ENCODE measurements at regions not wholly inside any gene's neighbourhood (a gene's known extent, or its start where the extent isn't known, plus 50 kb on each side); places are given as distances from the start of the nearest gene placed in this dataset.
A peak's percentile ranks its signal among the peaks of the same experiment; 100 is the strongest.

- 17 to 63% methylated on average over 10 of the region's 10 CpGs for WGBS, 2 donors
- H3K36me3 ChIP-seq = no peaks in the 10 kb centered on the region
- TF ChIP-seq CTCF (IDR thresholded peaks at IDR 0.05) (peak in 1 of 4 experiments; percentile 6), POLR2AphosphoS5 (IDR thresholded peaks at IDR 0.05) (no peak)
- H3K4me1 ChIP-seq = peaks cover 0 to 10% (median 8%) of the 10 kb centered on the region in 4 donors
- no peaks in the 10 kb centered on the region for H3K27me3 ChIP-seq
- intact Hi-C loops (cut with DNase I) = no loop called here
- H3K9me3 ChIP-seq = no peaks in the 10 kb centered on the region
- DNase-seq = no peak
- H3K27ac ChIP-seq = no peak overlapping the region
- no peak overlapping the region for H3K4me3 ChIP-seq
These were observed 71.6 kb downstream of the CD2 start for GRCh38 chr1:116825720-116826438.

GRCh38 chr1:116826818-116827606 is 72.8 kb downstream of the CD2 start:
- TF ChIP-seq CTCF (IDR thresholded peaks at IDR 0.05) = no peak
- TF ChIP-seq EP300 (IDR thresholded peaks at IDR 0.05) = no peak
- no peak for TF ChIP-seq POLR2A (IDR thresholded peaks at IDR 0.05)
- TF ChIP-seq POLR2AphosphoS5 (IDR thresholded peaks at IDR 0.05) = no peak
- Histone ChIP-seq H3K9me3 (no peaks in the 10 kb centered on the region), H3K27me3 (no peaks in the 10 kb centered on the region), H3K4me1 (peaks cover 0 to 10% (median 8%) of the 10 kb centered on the region in 4 donors), H3K4me3 (no peak overlapping the region), H3K27ac (no peak overlapping the region), H3K36me3 (no peaks in the 10 kb centered on the region)
- intact Hi-C loops (cut with DNase I) = no loop called here
- WGBS, 2 donors = 33 to 44% methylated on average over 9 of the region's 9 CpGs
- no peak for DNase-seq

- WGBS, 2 donors = 76 to 88% methylated on average over 2 of the region's 2 CpGs
- Histone ChIP-seq H3K9me3 (no peaks in the 10 kb centered on the region), H3K27me3 (no peaks in the 10 kb centered on the region), H3K27ac (no peak overlapping the region), H3K36me3 (no peaks in the 10 kb centered on the region), H3K4me3 (no peak overlapping the region), H3K4me1 (peaks cover 0 to 15% (median 8%) of the 10 kb centered on the region in 4 donors)
- no peak for TF ChIP-seq CTCF (IDR thresholded peaks at IDR 0.05)
- TF ChIP-seq POLR2AphosphoS5 (IDR thresholded peaks at IDR 0.05) = no peak
- TF ChIP-seq POLR2A (IDR thresholded peaks at IDR 0.05) = no peak
- no peak for TF ChIP-seq EP300 (IDR thresholded peaks at IDR 0.05)
- intact Hi-C loops (cut with DNase I) = no loop called here
- no peak for DNase-seq
These were observed 73.4 kb downstream of the CD2 start for GRCh38 chr1:116827607-116828105.

GRCh38 chr1:116832308-116832931 is 77.3 kb upstream of the PTGFRN start:
- no peak for DNase-seq
- no peak for TF ChIP-seq POLR2A (IDR thresholded peaks at IDR 0.05)
- WGBS, 2 donors = 47 to 74% methylated on average over 6 of the region's 6 CpGs
- Histone ChIP-seq H3K4me1 (peaks cover 0 to 14% (median 0%) of the 10 kb centered on the region in 4 donors), H3K4me3 (no peak overlapping the region), H3K27ac (peak overlapping the region in 1 of 4 donors; percentile 6), H3K9me3 (no peaks in the 10 kb centered on the region), H3K36me3 (no peaks in the 10 kb centered on the region), H3K27me3 (no peaks in the 10 kb centered on the region)
- intact Hi-C loops (cut with DNase I) = no loop called here
